CD4-positive, alpha-beta T cell treated with Interleukin-4 for 1 hour (primary cell): ENCODE measurements at regions not wholly inside any gene's neighbourhood (a gene's known extent, or its start where the extent isn't known, plus 50 kb on each side); places are given as distances from the start of the nearest gene placed in this dataset.

Experiments
- DNase-seq, 2 donors: peaks; one replicate each; pipeline ENCODE4 v3.0.0-alpha.2; 2020 to 2022

- DNase-seq: no peak
Observed at GRCh38 chr10:62866451-62866850, 50.3 kb upstream of the EGR2 start.
